ENCODE measurements at regions not wholly inside any gene's neighbourhood (a gene's known extent, or its start where the extent isn't known, plus 50 kb on each side); places are given as distances from the start of the nearest gene placed in this dataset.

- no peak for TF ChIP-seq CTCF (IDR thresholded peaks at IDR 0.05)
- no peak for TF ChIP-seq POLR2A (IDR thresholded peaks at IDR 0.05)
Measured at GRCh38 chr11:11777897-11778296, 63.9 kb upstream of the USP47 start.
